A673 (cell line): ENCODE measurements at regions not wholly inside any gene's neighbourhood (a gene's known extent, or its start where the extent isn't known, plus 50 kb on each side); places are given as distances from the start of the nearest gene placed in this dataset.

Experiments used
- CTCF ChIP-seq: fragments of 300-800, 200-600 bp; sonication (generic); conservative IDR thresholded peaks from 2 replicates; pipeline ENCODE4 v1.5.1; 2017; ENCODE audit warnings: low read depth, mild to moderate bottlenecking, antibody characterized with exemption, low read length, moderate library complexity, mixed read lengths
- EZH2 ChIP-seq: fragments of 200-600 bp; sonication (generic); IDR thresholded peaks from 2 replicates; pipeline ENCODE4 v1.6.1; 2017; ENCODE audit warnings: borderline replicate concordance, low read depth, mild to moderate bottlenecking, mixed read lengths, antibody characterized with exemption, low read length; ENCODE audit not compliant: poor library complexity, severe bottlenecking

DNA sequence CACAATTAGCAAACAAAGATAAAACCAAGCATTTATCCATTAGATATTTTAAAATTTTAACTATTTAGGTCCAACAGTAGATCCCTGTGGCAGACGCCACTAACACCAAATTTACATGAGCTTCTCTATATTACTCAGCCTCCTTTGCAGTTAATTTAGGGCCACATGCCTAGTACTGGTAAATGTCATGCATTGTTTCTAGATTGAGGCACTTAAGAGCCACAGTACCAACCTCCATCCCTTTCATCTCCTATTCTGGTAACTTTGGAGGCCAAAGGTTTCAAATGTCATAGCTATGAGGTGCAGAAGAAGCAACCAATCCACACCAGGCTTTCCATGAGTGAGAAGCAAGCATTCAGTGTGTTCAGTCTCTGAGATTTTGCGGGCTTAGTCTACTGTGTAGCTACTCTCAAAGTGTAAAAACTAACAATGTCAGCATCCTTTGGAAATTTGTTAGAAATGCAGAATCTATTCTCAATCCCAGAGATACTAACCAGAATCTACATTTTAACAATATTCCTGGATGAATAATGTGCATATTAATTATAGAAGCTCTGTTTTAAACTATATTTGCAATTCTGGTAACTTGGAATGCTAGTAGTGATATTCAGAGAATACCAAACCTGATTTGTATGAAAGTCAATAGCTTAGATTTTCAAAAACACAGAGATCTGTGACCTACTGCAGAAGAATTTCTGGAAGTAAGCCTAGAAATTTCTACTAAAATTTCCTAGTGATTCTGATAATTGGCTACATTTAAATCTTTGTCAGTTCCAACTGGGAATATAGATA is 206.3 kb upstream of the CD96 start:
- no peak for TF ChIP-seq CTCF
- no peak for TF ChIP-seq EZH2
